NCI-H2029 (cell line): ENCODE measurements at regions not wholly inside any gene's neighbourhood (a gene's known extent, or its start where the extent isn't known, plus 50 kb on each side); places are given as distances from the start of the nearest gene placed in this dataset.

ENCODE experiments used
- DNase-seq: peaks from one replicate; lab custom pipeline; 2025; lab: John Stamatoyannopoulos, UW

- DNase-seq = no peak
Observed at GRCh38 chr3:23746441-23746840, 59.3 kb upstream of the UBE2E1 start.

- DNase-seq = no peak
Observed at GRCh38 chr3:23747841-23748240, 57.9 kb upstream of the UBE2E1 start.

GRCh38 chr3:23748398-23749110 is 57.2 kb upstream of the UBE2E1 start:
- peak; percentile 30 for DNase-seq

GRCh38 chr3:23749609-23750008 is 56.1 kb upstream of the UBE2E1 start:
- DNase-seq = no peak

- DNase-seq = no peak
Observed at GRCh38 chr3:23750573-23751210, 55.1 kb upstream of the UBE2E1 start.

GRCh38 chr3:23751212-23751723 is 54.5 kb upstream of the UBE2E1 start:
- DNase-seq = no peak

GRCh38 chr3:23752126-23752525 is 53.6 kb upstream of the UBE2E1 start:
- DNase-seq = no peak

- DNase-seq = no peak
Observed at GRCh38 chr3:23754215-23754614, 51.5 kb upstream of the UBE2E1 start.
